ENCODE measurements at regions not wholly inside any gene's neighbourhood (a gene's known extent, or its start where the extent isn't known, plus 50 kb on each side); places are given as distances from the start of the nearest gene placed in this dataset.

- H3K9me3 ChIP-seq = no peaks in the 10 kb centered on the region
- H3K4me3 ChIP-seq = no peak overlapping the region
- TF ChIP-seq, protein P1, sequence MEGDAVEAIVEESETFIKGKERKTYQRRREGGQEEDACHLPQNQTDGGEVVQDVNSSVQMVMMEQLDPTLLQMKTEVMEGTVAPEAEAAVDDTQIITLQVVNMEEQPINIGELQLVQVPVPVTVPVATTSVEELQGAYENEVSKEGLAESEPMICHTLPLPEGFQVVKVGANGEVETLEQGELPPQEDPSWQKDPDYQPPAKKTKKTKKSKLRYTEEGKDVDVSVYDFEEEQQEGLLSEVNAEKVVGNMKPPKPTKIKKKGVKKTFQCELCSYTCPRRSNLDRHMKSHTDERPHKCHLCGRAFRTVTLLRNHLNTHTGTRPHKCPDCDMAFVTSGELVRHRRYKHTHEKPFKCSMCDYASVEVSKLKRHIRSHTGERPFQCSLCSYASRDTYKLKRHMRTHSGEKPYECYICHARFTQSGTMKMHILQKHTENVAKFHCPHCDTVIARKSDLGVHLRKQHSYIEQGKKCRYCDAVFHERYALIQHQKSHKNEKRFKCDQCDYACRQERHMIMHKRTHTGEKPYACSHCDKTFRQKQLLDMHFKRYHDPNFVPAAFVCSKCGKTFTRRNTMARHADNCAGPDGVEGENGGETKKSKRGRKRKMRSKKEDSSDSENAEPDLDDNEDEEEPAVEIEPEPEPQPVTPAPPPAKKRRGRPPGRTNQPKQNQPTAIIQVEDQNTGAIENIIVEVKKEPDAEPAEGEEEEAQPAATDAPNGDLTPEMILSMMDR (IDR thresholded peaks at IDR 0.05) = no peak
- TF ChIP-seq POLR2A (IDR thresholded peaks at IDR 0.05) = no peak
- no peak for TF ChIP-seq POLR2AphosphoS5 (IDR thresholded peaks at IDR 0.05; ENCODE audit: insufficient read depth in 1 of 2, low read depth in 1 of 2)
- intact Hi-C loops (cut with DNase I) = no loop called here
- H3K27ac ChIP-seq = no peak overlapping the region
- no peak for DNase-seq (ENCODE audit: extremely low spot score in 2 of 2)
- H3K36me3 ChIP-seq = no peaks in the 10 kb centered on the region
- H3K27me3 ChIP-seq = no peaks in the 10 kb centered on the region
- H3K4me1 ChIP-seq = no peaks in the 10 kb centered on the region
Observed at GRCh38 chr13:32895296-32895695, 120.9 kb upstream of the KL start.

DNA sequence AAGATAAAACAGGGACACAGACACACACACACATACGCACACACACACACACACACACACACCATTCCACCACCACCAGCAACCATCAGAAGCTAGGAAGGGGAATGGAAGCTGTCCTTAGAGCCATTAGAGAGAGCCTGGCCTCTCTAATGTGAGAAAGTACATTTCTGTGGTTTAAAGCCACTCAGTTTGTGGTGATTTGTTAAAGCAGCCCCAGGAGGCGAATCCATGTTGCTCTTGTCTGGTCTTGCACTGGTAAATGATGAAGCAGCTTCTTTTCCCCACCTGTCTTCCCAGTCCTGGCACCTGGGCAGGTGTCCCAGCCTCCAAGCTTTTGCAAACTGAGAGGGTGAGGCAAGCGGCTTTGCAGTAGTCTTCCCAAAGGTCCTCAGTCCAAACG lies 118.9 kb upstream of the KL start:
- H3K4me3 ChIP-seq = no peak overlapping the region
- peaks cover 3% of the 10 kb centered on the region for H3K4me1 ChIP-seq
- no peaks in the 10 kb centered on the region for H3K27me3 ChIP-seq
- intact Hi-C loops (cut with DNase I) = no loop called here
- no peaks in the 10 kb centered on the region for H3K36me3 ChIP-seq
- no peak overlapping the region for H3K27ac ChIP-seq
- H3K9me3 ChIP-seq = no peaks in the 10 kb centered on the region
- TF ChIP-seq POLR2AphosphoS5 (IDR thresholded peaks at IDR 0.05; ENCODE audit: insufficient read depth in 1 of 2, low read depth in 1 of 2) (no peak), POLR2A (IDR thresholded peaks at IDR 0.05) (no peak)
- TF ChIP-seq, protein P1 (IDR thresholded peaks at IDR 0.05) = no peak
- DNase-seq (ENCODE audit: extremely low spot score in 2 of 2) = no peak

DNA sequence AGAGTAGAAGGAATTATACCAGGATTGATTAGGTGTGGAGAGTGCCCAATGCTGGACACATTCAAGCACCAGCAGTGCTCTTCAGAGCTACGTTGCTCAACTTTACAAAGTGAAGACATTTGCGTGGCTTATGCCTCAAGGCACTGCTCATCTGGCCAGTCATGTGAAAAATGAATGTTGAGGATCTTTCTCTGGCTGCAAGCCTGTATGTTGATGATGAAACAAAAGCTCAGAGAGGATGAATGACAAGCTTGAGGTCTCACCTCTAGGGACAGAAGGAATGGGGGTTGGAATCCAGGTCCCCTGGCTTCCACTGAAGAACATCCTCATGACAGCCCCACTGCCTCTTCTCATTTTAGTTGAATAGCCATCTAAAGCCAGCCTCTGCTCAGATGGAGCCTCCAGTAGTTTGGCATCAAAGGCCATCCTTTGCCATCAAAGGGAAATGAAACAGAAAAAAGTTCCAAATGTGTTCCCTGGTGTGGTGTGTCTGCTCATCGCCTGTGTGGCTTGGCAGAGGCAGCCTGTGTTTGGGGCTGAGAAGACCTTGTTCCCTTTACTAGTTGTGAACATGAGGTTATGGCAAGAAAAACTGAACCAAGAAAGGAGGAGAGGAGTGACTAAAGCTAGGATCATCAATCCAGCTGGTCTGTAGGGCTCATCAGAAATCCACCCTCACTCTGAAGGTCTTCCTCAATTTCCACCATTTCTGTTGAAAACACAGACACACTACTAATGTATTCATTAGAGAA lies 114.0 kb upstream of the KL start:
- no peak for DNase-seq (ENCODE audit: extremely low spot score in 2 of 2)
- no peaks in the 10 kb centered on the region for H3K36me3 ChIP-seq
- peak overlapping the region; percentile 67 for H3K27ac ChIP-seq
- no peaks in the 10 kb centered on the region for H3K9me3 ChIP-seq
- H3K4me3 ChIP-seq = no peak overlapping the region
- TF ChIP-seq POLR2A (IDR thresholded peaks at IDR 0.05) = no peak
- no peaks in the 10 kb centered on the region for H3K27me3 ChIP-seq
- intact Hi-C loops (cut with DNase I) = no loop called here
- H3K4me1 ChIP-seq = peaks cover 16% of the 10 kb centered on the region

DNA sequence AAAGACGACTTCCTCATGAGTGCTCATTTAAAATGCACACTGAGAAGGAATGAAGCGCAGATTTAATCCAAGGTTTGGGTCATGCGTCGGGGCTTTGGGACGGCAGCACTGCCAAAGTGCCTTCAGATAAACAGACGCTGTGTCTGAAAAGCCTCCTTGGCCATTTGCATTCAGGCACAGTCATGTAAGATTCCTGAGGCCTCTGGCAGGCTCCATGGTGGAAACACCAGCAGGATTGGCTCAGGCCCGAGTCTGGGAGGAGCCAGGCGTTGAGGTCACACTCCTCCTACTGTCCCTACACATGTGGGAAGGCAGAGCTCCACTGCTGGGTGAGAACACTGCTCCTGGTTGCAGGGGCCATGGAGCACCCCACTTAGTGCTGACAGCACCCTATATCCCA lies 113.3 kb upstream of the KL start:
- TF ChIP-seq, protein P1 (IDR thresholded peaks at IDR 0.05) = no peak
- no peak for TF ChIP-seq POLR2AphosphoS5 (IDR thresholded peaks at IDR 0.05; ENCODE audit: insufficient read depth in 1 of 2, low read depth in 1 of 2)
- TF ChIP-seq POLR2A (IDR thresholded peaks at IDR 0.05) = no peak
- H3K4me1 ChIP-seq = peaks cover 16% of the 10 kb centered on the region
- peak overlapping the region; percentile 67 for H3K27ac ChIP-seq
- intact Hi-C loops (cut with DNase I) = no loop called here
- no peak for DNase-seq (ENCODE audit: extremely low spot score in 2 of 2)
- H3K9me3 ChIP-seq = no peaks in the 10 kb centered on the region
- H3K27me3 ChIP-seq = no peaks in the 10 kb centered on the region
- no peaks in the 10 kb centered on the region for H3K36me3 ChIP-seq
- H3K4me3 ChIP-seq = no peak overlapping the region

DNA sequence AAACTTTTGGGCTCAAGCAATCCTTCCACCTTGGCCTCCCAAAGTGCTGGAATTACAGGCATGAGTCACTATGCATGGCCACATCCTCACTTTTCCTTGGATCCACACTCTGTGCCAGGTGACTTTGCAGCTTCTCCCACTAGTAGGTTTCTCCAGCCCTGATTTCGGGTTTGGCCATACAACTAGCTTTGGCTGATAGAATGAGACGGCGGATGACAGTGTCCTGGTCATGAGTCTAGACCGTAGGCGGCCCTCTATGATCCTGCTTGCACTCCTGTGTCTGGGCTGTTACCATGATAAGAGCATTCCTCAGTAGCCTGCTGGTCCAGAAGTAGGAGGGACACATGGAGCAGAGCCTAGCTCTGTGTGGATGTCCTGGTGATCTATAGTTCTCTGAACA lies 112.5 kb upstream of the KL start:
- H3K4me1 ChIP-seq = peaks cover 16% of the 10 kb centered on the region
- no peak overlapping the region for H3K27ac ChIP-seq
- H3K27me3 ChIP-seq = no peaks in the 10 kb centered on the region
- intact Hi-C loops (cut with DNase I) = no loop called here
- H3K36me3 ChIP-seq = no peaks in the 10 kb centered on the region
- TF ChIP-seq POLR2AphosphoS5 (IDR thresholded peaks at IDR 0.05; ENCODE audit: insufficient read depth in 1 of 2, low read depth in 1 of 2) (no peak), POLR2A (IDR thresholded peaks at IDR 0.05) (no peak)
- TF ChIP-seq, protein P1 (IDR thresholded peaks at IDR 0.05) = no peak
- H3K4me3 ChIP-seq = no peak overlapping the region
- no peak for DNase-seq (ENCODE audit: extremely low spot score in 2 of 2)
- no peaks in the 10 kb centered on the region for H3K9me3 ChIP-seq
